ENCODE measurements at regions not wholly inside any gene's neighbourhood (a gene's known extent, or its start where the extent isn't known, plus 50 kb on each side); places are given as distances from the start of the nearest gene placed in this dataset.

DNA sequence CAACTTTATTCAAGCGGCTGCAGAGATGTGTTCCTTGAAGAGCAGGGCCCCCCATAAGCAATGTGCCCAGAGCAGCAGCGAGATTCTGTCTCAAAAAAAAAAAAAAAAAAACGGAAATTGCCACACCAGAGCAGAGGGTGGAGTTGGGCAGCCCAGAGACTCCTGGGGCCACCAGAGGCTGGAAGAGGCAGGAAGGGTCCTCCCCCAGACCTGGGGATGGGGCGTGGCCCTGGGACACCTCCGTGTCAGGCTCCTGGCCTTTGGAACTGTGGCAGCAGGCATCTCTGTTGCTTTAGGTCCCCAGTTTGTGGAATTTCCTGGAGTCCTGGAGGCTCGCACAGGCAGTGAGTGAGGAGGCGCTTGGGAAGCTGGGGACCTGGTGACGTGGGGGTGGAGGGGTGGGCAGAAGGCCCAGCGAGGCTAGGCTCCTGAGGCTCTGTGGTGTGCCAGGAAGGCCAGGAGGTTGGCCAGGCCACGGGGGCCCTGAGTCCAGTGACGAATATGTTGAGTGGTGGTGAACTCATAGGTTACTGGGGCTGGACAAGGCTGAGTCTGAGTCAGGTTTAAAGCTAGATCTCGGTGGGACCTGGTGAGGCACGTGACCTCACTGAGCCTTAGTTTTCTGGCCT, 735.6 kb downstream of the BRD1 start:
- DNase-seq = no peak

GRCh38 chr22:49091451-49091850, 736.2 kb downstream of the BRD1 start:
- DNase-seq = no peak

DNA sequence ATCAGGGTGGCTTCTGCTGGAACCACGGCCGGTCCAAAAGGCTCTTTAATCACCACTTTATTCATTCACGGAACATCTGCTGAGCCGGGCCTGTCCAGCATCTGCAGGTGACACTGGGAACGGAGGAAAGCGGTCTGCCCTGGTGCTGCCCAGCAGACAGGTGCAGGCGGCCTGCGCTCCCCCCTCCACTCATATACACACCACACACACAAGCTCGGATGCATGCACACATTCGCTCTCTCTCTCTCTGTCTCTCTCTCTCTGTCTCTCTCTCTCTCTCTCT, 736.9 kb downstream of the BRD1 start:
- no peak for DNase-seq

GRCh38 chr22:49090061-49090852, 737.4 kb downstream of the BRD1 start:
- no peak for DNase-seq

DNA sequence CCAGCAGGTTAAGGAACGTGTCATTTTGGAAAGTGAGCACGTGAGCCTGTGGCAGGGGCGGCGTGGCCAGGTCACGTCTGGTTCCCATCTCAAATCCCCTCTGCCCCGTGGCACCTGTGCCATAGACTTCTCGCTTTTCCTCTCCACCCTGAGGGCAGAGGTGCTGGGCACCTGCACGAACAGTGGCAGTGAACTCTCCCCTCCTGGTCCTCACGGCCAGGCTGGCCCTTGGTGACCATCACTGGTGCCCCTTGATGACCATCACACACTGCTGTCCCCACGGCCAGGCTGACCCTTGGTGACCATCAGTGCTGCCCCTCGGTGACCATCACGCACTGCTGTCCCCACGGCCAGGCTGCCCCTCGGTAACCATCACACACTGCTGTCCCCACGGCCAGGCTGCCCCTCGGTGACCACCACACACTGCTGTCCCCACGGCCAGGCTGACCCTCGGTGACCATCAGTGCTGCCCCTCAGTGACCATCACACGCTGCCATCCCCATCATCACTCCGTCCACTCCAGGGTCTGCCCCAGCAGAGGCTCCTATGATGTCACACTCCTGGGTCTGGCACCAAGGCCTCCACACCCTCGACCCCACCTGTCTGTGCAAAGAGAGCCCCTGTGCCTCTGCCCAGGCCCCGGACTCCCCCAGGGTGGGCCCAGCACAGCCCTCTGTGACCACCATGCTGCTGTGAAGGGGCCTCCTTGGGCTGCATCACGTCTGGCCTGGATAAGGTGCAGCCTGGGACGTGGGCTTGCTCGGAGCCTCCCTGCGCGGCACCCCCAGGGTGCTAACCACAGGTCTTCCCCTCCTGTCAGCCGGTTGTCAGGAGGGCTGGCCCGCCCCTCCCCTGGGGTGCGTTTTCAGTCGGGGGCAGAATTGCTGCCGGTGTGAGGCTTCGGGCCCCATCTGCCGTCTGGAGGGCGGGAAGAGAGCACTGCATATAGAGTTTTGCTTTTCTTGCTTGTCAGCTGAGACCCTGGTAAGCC, 738.6 kb downstream of the BRD1 start:
- no peak for DNase-seq

DNA sequence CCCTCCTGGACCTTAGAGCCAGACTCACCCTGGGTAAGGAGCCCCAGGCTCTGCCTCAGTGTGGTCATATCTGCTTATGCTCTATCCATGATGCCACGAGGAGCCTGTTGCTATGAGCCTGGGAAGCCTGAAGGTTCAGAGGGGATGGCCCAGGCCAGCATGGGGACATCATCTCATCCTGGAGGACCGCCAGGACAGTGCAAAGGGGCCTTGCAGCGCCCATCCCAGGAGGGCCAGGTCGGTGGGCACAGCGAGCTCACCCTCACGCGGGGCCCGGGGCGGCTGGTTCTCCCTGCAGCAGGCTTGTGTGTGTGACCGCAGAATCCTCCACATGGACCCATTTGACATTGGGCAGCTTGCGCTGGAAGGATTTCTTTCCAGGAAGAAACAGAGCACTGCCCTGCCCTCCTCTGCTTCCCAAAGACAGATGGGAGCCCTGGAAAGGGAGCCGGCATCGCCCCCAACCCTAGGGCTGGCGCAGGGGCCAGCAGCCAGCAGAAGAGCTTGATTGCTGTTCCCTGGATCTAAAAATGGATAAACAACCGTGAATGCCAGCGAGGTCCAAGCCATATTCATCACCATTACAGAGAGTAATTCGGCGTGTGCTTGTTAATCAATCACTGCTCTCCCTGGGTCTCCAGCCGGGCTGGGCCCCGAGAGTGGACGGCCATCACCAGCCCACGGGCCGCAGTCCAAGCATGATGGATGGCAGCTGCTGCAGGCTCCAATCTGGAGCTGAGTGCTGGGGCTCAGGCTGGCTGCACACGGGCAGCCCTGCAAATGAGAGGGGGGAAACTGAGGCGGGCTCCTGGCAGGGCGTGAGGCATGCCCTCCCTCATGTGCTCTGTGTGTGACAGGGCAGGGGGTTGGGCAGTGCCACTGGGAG, 739.7 kb downstream of the BRD1 start:
- DNase-seq = no peak

DNA sequence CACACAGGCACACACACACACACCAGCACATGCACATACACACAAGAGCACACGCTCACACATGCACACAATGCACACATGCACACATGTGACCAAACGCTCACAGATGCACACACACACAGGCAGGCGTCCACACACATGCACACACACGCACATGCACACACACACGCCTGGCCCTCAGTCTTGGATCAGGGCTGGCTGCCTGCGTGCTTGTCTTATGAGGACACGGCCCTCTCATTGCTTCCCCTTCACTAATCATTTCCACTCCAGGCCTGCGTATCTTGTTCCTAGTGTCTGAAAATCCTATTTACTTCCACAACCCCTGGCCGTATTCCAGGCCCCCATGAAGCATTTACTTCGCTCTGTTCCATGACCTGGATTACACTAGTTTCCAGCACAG, 740.5 kb downstream of the BRD1 start:
- no peak for DNase-seq

GRCh38 chr22:49086606-49087157, 741.0 kb downstream of the BRD1 start:
- no peak for DNase-seq

DNA sequence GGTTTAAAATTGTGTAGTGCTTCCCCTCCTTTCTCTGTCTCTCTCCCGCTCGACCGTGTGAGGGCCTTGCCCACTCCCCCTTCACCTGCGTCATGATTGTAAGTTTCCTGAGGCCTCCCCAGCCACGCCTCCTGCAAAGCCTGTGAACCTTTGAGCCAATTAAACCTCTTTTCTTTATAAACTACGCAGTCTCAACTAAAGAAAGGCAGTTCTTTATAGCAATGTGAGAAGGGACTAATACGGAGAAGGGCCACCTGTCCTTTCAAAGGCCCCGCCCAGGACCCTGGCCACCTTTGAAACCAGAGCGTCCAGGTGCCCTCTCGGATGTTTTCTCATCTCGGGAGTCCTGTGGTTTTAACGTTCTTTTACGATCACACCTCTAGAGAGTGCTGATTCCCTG, 741.5 kb downstream of the BRD1 start:
- DNase-seq = no peak

DNA sequence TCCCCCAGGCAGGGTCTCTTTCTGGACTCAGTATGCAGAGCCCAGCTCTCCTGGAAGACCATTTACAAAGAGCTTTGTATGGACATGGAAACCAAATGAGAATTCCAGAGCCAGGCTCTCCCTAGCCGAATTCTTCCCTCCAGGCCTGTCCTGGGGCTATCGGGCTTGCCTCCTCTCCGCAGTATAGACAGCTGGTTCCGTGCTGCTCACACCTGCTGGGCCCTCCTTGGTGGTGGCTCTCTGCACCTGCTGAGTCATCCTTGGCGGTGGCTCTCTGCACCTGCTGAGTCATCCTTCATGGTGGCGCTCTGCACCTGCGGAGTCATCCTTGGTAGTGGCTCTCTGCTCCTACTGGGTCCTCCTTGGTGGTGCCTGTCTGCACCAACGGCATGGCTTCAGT, 743.5 kb downstream of the BRD1 start:
- DNase-seq = no peak

DNA sequence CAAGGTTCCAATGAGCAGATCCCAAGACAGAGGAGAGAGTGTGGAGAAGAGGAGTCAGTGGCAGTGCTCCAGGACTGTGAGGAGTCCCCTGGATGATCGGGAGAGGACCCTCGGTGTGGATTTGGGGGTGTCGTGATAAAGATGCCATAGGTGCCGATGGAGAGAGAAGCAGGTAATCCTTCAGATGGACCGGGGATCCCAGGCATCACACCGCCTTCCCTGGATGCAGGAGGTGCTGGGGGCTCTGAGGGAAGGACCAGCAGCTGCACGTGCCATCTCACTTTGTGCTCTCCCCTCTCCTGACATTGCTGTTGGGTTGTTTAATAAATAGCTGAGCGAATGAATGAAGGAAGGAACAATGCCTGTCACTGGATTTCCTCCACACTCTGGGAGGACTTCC, 744.1 kb downstream of the BRD1 start:
- DNase-seq = no peak

- no peak for DNase-seq
Observed at GRCh38 chr22:49082451-49082850, 745.2 kb downstream of the BRD1 start.

DNA sequence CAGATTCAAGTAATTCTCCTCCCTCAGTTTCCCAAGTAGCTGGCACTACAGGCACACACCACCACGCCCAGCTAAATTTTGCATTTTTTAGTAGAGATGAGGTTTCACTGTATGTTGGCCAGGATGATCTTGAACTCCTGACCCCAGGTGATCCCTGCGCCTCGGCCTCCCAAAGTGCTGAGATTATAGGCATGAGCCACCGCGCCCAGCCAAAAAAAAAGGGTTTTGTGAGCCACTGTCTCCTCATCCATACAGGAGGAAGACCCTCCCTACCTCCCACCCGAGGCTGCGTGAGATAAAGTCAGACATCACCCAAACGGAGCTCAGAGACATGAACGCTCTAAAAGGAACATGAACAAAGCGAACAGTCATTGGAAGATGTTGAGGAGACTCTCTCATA, 745.7 kb downstream of the BRD1 start:
- DNase-seq = no peak

DNA sequence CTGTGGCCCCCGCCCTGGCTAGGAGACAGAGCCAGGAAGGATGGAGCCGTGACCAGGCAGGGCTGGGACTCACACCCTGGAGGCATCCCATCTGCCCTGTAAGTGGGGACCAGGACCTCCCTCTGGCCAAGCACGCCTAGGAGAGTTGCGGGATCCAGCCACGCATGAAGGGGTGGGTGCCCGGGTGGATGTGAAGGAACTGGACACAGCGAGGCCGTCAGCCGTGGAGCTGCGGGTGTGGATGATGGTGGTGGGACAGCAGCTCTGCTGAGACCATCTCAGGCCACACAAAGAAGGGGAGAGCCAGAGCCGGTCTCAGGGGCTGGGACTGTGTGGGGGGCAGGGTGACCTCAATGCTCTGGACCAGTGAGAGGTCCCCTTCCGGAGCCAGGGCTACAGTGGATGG, 746.4 kb downstream of the BRD1 start:
- no peak for DNase-seq

GRCh38 chr22:49080631-49081030, 747.0 kb downstream of the BRD1 start:
- DNase-seq = no peak

DNA sequence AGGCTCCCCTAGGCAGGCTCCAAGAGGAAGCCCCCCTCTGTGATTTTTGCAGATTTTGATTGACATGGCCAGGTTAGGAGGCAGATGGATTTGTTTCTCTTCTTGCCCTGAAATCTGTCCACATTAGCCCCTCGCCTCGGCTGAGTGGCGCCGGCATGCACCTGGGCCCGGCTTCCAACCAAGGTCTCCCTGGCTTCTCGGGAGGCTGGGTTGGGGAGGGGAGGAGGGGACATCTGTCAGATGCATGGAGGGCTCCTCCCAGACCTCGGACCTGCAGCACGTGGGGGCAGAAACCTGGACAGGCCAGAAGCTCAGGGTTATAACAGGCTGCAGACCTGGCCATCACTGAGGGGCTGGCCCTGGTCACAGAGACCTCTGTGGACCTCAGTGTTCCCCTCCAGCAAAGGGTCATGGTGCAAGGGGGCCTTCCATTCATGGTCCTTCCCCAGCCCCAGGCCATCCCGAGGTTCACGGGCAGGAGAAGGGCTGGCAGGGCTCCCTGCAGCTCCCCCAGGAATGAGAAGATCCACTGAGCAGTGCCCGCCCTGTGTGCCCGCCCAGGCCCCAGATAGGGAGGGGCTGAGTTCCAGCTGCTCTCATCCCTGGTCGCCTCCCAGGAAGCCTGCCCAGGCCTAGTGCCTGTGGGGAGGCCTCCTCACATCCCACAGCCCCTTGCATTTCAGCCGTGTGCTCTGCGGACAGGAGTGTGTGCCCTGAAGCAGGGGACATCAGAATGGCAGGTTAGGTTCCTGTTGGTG, 747.8 kb downstream of the BRD1 start:
- no peak for DNase-seq

- DNase-seq = no peak
Observed at GRCh38 chr22:49079027-49079725, 748.5 kb downstream of the BRD1 start.

DNA sequence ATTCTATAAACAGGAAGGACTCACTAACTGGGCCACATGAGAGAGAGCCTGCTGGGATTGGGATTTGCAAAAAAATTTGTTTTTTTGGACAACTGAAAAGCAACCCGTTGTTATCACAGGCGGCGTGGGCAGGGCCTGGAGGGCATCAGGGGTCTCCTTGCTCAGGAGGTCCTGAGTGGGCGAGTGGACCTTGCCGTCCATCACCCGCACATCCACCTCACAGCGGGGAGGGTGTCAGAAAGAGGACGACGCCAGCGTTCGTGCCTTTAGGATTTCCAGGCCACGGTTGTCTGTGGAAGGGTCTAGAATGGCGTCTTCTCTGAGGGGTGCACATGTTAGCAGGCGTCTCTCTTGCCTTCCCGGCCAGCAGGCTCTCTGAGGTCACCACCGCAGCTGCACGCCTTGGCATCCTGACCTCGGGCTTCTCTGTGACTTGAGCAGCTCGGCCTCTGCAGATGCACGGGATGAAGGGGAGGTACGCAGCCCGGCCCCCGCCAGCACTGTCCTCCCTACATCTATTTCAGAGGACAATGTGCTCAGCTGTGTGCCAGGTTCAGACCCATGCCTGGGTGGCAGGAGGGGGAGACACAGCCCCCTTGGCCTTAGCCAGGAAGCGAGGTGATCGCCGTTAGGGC, 749.5 kb downstream of the BRD1 start:
- no peak for DNase-seq

DNA sequence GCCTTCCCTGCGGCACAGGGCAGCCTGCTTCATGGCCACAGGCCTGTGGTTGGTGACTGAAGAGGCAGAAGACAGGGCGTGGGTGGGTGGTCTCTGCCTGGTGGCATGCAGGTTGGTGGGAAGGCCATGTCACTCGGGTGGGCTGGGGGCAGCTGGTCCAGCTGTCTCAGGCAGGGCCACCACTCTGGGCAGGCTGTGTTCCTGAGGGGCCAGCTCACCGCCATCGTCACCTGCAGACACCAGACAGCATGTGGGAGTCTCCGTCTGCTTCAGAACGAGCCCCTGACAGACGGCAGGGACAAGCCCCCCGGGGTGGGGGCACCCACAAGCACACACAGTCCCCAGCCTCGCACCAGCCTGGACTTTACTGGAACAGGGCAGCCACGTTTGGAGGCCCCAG, 750.1 kb downstream of the BRD1 start:
- DNase-seq = no peak

DNA sequence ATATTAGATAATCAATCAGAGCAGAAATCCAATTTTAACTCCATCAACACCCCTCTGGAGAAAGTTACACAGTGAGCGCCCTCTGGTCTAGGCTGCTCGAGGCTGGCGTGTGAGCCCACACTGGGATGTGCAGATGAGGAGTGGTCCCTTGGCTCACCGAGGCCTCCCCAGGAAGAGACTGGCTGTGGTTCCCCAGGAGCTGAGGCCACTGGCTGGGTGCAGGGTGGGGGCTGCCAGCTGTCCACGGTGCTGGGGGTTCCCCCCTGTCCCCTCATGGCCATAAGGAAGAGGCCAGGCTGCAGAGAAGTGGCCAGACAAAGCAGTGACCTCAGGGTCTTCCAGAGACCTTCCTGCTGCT, 750.7 kb downstream of the BRD1 start:
- no peak for DNase-seq

Measured in GOT3 (cell line).